Fibroblast of pulmonary artery (primary cell): ENCODE measurements at regions not wholly inside any gene's neighbourhood (a gene's known extent, or its start where the extent isn't known, plus 50 kb on each side); places are given as distances from the start of the nearest gene placed in this dataset.

Experiments used
- DNase-seq: peaks from one replicate; pipeline ENCODE4 v3.0.0-alpha.2; 2010; ENCODE audit warnings: low read depth
- H3K4me3 ChIP-seq: replicated peaks from 2 replicates; pipeline ENCODE4 v1.5.1; 2011; ENCODE audit warnings: low read depth, mild to moderate bottlenecking, control low read depth, low read length, moderate library complexity
- TF ChIP-seq, protein P1 (sequence below): IDR thresholded peaks from 2 replicates; pipeline ENCODE4 v1.5.1; 2011; ENCODE audit warnings: mild to moderate bottlenecking, control low read depth, low read length, inconsistent platforms; ENCODE audit errors: missing control alignments

DNA sequence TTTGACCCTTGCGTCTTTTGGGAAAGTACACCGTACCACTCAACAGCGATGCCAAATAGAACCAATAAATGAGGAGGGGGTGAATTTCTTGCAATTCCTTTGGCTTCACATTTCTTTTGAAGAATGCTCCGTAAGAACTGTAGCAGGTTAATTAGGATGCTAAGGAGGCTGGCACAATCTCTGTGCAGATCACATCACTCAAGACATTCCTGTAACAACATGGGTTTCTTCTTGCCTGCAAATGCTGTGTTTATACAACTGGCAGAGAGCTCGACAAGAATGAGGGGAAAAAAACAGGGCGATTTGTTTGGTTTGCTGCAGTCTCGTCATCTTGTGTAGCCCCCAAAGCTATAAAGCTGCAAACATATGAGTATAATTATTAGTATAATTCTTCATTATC is 424.8 kb upstream of the DCC start:
- no peak overlapping the region for H3K4me3 ChIP-seq
- DNase-seq = no peak
- TF ChIP-seq, protein P1, sequence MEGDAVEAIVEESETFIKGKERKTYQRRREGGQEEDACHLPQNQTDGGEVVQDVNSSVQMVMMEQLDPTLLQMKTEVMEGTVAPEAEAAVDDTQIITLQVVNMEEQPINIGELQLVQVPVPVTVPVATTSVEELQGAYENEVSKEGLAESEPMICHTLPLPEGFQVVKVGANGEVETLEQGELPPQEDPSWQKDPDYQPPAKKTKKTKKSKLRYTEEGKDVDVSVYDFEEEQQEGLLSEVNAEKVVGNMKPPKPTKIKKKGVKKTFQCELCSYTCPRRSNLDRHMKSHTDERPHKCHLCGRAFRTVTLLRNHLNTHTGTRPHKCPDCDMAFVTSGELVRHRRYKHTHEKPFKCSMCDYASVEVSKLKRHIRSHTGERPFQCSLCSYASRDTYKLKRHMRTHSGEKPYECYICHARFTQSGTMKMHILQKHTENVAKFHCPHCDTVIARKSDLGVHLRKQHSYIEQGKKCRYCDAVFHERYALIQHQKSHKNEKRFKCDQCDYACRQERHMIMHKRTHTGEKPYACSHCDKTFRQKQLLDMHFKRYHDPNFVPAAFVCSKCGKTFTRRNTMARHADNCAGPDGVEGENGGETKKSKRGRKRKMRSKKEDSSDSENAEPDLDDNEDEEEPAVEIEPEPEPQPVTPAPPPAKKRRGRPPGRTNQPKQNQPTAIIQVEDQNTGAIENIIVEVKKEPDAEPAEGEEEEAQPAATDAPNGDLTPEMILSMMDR = no peak

DNA sequence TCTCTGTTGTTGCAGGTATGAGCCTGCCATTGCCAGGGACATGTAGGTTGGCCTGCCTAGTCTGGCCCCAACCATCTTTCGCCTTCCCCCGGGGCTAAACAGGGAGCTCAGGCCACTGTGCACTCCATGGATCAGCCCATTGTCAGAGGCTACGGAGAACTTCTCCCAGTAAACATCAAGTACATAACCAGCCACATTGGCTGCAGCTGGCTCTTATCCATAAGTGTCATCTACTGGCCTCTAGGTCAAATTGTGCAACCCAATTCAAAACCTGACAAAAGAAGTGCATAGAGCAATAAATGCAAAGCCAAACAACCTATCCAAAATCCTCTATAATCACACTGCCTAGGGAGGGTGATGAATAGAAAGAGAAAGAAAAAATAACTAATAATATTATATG is 418.1 kb upstream of the DCC start:
- no peak overlapping the region for H3K4me3 ChIP-seq
- TF ChIP-seq, protein P1 = no peak

DNA sequence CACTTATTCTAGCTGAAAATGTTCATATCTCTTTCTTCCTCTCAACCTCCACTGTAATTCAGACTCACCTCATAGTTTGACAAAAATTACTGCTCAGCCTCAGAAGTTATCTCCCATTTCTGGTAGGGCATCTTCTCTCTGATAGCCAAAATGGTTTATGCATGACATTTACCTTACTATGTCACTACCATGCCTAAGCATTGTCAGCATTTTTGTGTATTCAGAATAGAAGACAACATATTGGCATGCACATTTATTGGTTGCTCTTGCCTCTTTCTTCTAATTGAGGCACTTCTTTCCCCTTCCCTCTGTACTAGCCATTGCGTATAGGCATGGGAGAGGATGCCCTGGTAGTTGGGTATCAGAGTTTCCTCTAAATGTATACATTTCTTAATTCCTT is 406.1 kb upstream of the DCC start:
- no peak overlapping the region for H3K4me3 ChIP-seq
- TF ChIP-seq, protein P1 = no peak

More for the DNA sequence above, 418.1 kb upstream of the DCC start:
- DNase-seq = no peak

DNA sequence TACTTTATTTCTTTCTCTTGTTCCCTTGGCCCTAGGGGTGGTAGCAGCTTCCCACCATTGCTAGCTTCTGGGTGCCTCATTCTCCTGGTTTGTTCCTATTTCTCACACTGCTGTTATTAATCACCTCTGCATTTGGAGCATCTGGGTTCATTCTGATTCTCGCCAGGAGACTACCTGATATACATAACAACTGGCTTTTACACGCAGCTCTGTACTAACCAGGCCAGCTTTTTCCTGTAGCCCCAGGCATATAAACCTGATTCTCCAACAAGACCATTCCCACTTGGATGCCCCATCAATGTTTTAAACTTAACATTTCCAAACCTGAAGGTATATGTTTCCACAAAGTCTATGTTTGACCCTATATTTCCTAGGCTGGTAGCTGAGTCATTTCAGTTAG is 403.9 kb upstream of the DCC start:
- DNase-seq = no peak
- no peak overlapping the region for H3K4me3 ChIP-seq
- TF ChIP-seq, protein P1 = no peak

More for the DNA sequence above, 406.1 kb upstream of the DCC start:
- no peak for DNase-seq

DNA sequence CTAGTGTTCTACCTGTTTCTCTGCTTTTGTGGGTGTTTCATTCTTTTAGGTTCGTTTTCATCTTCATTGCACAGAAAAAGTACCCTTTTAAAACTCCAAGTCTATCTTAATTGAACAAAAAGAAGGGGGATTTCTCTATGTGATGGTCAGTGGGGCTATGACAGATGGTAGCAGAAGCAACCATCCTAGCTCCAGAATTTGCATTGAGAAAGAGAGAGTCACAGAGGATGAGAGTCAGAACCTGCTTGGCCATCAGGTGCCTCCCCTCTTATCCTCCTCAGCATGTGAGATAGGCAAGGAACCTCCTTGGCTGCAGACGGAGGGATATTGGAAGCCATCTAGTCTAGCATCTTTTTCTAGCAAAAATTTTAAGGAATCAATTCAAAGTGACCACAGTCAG is 398.0 kb upstream of the DCC start:
- DNase-seq = no peak
- TF ChIP-seq, protein P1 = no peak
- H3K4me3 ChIP-seq = no peak overlapping the region

DNA sequence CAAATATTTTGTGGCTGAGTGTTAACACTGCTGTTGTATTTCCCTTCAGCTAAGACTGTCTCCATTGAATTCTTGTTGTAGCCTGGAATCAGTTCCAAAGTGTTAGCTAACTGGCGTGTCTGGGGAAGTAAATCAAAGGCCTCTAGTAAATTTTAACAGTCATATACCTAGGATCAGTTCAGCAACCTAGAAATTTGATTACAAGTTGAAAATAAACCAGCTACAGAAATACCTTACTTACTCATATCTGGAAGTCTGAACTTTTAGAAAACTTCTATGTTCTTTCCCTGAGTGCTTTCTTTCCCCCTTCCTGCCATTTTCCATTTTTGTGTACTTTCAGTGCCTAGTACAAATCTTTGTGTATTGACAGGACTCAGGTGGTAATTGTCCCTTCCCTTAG is 396.7 kb upstream of the DCC start:
- TF ChIP-seq, protein P1 = no peak
- no peak for DNase-seq
- H3K4me3 ChIP-seq = no peak overlapping the region

DNA sequence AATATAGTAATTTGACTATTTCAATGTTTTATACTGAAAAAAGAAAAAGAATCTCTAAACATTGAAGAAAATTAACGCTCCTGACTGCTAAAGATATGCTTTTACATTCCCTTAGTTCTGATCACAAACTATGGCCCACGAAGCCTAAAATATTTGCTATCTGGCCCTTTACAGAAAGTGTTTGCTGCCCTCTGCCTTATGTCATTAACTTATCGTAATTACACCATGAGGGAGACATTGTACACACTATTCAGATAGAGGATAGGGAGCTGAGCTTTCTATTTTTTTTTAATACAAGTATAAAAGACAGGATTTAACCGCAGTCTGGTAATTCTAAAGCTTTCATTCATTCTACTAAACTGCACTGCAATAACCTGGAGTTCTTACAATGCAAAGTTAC is 393.1 kb upstream of the DCC start:
- no peak overlapping the region for H3K4me3 ChIP-seq
- TF ChIP-seq, protein P1 = no peak
- DNase-seq = no peak
